Epidermal melanocyte (primary cell): ENCODE measurements at regions not wholly inside any gene's neighbourhood (a gene's known extent, or its start where the extent isn't known, plus 50 kb on each side); places are given as distances from the start of the nearest gene placed in this dataset.

Experiments used
- DNase-seq: peaks from one replicate; pipeline ENCODE4 v3.0.0; 2011; ENCODE audit warnings: low spot score; ENCODE audit not compliant: insufficient read length

DNA sequence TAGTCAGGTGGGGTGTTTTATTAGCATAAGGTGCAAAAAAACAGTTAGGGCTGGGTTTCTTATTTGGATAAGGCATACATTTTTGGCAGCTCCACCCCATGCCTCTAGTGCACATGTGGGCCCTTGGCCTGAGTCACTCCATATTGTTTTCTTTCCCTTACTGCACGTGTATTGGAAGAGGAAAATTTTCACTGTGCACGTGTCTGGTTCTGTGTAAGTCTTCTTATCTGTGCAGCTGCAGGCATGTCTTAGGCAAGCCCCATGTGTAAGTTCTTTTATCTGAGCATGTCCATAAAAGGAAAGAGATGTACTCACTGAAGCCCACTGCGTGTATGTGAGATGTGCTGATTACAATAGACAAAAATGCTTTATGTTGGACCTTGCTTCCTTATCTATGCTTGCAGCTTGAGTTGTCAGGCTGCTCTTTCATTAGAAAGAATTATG is 540.3 kb upstream of the IGFBP3 start:
- no peak for DNase-seq

- no peak for DNase-seq
These were observed 538.9 kb upstream of the IGFBP3 start for GRCh38 chr7:46459942-46460341.

DNA sequence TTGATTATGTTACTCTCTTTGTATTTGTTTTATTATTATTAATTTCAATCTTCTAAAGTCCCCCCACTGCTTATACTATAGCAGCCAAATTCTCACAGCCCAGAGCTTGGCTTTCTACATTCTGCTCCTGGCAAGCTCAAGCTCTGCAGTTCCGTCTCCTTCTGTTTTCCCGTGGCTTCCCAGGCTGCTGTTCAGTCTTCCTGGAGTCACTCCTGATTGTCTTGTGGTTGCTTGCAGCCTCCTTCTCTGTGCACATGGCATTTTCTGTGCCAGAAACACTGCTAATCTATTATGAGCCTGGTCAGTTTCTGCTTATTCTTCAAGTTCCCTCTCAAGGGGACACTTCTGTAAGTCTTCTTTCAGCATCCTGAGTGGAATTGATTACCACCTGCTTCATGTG is 533.7 kb upstream of the IGFBP3 start:
- no peak for DNase-seq

DNA sequence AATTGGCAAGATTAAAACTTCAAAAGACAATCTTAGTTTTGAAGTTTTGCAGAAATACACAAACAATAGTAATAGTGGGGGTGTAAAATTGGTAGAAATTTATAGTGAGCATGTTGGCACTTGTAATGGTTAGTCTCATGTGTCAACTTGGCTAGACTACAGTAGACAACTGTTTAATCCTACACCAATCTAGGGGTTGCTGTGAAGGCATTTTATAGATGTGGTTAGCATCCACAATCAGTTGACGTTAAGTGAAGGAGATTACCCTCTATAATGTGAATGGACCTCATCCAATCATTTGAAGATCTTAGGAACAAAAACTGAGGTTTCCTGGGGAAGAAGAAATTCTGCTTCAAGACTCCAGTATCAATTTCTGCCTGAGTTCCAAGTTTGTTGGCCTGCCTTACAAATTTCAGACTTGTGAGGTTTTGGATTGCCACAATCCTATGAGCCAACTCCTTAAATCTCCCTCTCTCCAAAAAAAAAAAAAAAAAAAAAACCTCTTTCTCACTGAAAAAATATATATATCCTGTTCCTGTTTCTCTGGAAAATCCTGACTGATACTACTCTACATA is 531.6 kb upstream of the IGFBP3 start:
- no peak for DNase-seq

DNA sequence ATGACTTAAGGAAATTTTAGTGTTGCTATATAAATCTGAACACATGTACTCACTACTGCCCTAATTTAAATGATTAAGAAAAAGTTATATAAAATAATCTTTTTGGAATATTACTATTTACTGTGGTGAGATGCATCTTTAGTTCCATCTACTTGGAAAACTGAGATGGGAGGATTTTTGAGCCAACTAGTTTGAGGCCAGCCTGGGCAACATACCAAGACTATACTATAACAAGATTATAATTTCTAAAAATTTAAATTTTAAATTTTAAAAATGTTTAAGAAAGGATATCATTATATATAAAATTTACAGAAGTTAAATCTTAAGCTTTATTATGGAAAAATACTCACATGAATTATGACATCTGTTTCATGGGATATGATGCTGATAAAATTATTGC is 530.8 kb upstream of the IGFBP3 start:
- no peak for DNase-seq

DNA sequence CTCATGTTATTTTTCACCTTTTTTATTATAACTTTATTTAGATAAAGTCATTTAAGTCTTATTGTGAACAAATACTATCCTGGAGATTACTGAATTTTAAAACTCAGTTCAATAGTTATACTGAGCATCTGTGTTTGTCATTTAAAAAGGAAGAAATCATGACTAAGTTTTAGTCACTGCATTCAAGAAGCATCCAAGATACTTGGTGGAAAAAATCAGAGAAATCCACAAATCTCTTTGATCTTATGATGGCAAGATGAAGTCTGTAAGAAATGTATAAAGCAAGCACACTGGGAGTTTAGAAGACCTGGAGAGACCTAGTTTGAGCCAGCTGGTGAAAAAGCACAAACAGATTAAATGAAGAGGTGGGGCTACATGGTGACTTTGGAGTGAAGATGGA is 529.8 kb upstream of the IGFBP3 start:
- no peak for DNase-seq

DNA sequence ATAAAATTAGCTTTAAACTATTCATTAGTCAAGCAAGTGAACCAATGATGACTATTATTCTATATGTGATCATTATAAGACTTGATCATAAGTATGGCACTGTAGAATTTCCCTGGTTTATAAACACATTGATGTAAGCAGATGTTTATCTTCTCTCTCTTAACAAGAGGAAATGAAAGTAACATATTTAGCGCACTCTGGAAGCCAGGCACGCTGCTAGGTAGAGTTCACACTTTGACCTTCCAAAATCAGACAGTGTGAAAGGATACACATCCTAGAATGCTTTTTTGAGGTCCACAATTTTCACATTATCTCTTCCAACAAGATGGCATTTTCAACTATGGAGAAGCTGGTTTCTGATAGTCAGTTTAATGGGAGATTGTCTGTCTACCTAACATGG is 529.4 kb upstream of the IGFBP3 start:
- no peak for DNase-seq

DNA sequence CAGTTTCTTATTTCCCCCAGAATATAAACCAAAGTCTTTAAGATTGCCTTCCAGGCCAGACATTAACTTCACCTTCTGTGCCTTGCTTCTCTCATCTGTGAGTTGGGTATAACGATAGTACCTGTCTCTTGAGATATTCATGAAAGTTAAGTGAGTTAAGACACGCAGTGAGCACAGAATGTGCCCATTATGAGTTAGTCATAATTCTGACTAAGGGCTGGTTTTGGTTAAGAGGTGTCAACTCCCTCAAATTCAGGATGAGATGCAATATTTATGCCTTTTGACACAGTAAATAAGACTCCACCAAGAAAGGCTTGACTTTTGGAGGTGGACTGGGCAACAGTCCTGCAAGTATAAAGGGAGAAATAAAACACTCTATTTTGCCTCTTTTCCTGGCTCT is 528.7 kb upstream of the IGFBP3 start:
- DNase-seq: no peak

DNA sequence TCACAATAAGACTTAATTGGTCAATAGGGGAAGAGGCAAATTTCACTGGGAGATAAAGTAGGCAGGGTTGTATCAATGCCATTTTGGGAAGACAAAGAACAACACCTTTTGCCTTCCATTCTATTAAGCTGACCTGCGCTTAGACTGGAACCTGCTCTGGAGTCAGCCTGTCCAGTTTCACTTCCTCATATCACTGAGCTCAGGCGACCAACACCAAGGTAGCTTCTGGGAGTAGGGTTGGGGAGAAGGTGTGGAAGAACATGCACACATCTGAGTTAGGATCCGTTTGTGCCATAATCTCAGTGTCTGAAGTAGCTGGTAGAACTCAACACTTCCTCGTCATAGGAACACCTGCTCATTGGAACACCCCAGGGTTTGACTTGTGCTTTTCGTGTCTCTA is 527.4 kb upstream of the IGFBP3 start:
- no peak for DNase-seq

GRCh38 chr7:46446151-46446550 is 525.1 kb upstream of the IGFBP3 start:
- DNase-seq: no peak

- DNase-seq: no peak
These were observed 523.2 kb upstream of the IGFBP3 start for GRCh38 chr7:46444256-46444655.

DNA sequence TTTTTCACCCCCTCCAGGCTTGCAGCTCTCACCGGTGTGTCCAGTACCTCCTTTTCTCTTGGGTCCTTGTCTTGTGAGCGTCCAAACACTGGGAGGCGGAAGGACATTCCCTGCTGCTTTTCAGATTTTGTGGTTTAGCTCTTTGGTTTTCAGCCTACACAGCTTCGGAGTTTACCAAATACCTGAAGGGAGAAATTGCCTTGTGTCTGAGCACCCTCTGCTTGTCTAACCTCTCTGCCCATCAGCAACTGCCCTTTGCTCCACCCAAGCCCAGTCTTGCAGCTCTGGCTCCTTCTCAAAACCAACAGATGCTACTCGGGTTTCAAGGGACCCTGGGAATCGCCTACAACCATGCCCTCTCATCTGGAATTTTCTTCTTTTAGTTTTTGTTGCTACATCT is 519.1 kb upstream of the IGFBP3 start:
- no peak for DNase-seq

- no peak for DNase-seq
These were observed 511.6 kb upstream of the IGFBP3 start for GRCh38 chr7:46432708-46433107.

- DNase-seq: no peak
These were observed 507.2 kb upstream of the IGFBP3 start for GRCh38 chr7:46428295-46428694.

- DNase-seq: no peak
These were observed 503.9 kb upstream of the IGFBP3 start for GRCh38 chr7:46424934-46425333.

DNA sequence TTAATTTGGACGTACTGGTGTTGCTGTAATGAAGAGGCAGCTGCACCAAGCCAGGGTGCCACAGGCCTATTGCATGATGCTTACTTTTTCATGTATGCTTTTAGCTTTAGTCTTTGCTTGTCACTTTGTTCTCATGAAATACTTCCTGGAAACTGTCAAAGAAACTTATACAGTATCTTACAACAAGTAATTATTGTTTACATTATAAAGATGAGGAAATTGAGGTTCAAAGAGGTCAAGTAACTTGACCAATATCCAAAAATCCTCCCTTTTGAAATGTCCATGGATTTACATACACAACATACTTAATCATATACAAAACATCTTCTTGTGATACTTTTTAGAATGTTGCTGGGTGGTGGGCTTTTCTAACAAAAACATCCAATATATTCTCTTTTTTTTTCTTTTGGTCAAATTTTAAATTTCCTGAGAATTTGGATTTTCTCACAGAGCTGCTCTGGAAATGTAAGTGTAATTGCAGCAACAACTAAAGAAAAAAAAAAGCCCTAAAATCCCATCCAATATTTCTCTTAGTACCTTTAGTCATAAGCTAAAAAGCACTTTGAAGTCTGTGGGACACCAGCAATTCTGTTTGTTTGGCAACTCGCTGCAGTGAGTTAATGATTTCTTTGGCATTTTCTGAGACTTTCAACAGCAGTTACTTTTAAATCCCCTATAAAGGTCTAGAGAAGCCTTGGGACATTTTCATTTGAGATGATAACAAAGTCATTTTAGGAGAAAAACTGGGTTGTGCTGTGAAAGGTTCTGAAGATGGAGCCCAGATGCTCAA is 500.6 kb upstream of the IGFBP3 start:
- DNase-seq: no peak

DNA sequence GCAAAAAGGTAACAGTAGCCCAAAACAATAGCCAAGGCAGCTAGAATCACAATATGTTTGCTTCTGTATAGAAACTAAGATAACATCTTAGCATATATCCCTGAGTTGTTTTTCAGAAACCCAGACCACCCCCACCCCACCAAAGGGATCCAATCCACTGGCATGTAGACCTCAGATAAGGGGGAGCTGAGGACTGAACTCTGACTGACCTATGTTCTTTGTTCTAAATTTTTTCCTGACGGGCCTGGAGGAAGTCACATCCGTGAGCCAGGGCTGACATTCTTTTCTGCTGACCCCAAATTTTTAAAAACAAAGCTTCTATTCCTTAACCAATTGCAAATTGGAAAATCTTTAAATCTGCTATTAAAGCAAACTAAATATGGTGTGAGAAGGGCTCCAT is 493.9 kb upstream of the IGFBP3 start:
- no peak for DNase-seq

DNA sequence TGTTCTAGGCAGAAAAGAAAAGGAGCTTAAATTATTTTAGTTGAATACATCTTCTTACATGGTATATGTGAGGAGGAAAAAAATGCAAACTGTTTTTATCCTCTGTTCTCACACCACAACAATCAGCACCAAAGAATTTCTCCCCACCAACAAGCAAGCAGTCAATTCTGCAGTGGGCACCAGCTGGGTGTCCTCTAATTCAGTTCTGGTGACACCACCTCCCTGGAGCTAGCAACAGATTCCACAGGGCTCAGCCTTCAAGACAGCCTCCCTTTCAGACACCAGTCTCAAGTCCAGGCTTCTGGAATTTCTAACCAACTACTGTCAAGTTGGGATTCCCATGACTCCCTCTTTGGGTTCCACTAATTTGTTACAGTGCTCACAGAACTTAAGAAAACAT is 490.2 kb upstream of the IGFBP3 start:
- DNase-seq: no peak

GRCh38 chr7:46407125-46407524 is 486.1 kb upstream of the IGFBP3 start:
- no peak for DNase-seq

GRCh38 chr7:46397591-46397990 is 476.5 kb upstream of the IGFBP3 start:
- no peak for DNase-seq

DNA sequence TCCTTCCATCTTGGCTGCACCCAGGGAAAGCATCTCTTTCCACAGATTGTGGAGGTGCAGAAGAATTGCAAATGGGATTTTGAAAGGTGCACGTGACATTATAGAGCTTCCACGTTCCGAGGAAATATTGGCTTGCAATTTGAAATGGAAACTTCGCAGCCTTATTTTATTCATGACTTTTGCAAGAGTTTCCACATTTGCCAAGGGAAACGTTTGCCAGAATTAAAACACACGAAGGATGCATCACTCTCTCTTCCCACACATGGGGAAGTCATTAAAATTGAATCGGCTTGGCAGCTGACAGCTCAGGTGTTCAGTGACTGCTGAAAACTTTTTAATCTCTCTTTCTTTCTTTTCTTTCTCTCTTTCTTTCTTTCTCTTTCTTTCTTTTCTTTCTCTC is 475.4 kb upstream of the IGFBP3 start:
- DNase-seq: no peak

DNA sequence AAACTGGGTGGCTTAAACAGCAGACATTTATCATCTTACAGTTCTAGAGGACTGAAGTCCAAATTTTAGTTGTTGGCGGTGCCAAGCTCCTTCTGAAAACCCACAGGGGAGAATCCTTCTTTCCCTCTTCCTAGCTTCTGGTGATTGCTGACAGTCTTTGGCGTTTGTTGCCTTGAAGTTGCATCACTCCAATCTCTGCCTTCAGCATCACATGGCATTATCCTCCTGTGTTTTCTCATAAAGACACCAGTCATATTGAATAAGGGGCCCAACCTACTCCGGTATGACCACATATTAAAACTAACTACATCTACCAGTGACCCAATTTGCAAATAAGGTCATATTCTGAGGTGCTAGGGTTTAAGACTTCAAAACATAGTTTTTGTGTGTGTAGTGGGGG is 472.1 kb upstream of the IGFBP3 start:
- no peak for DNase-seq
